Upper lobe of left lung (tissue), 4 donors: ENCODE measurements at regions not wholly inside any gene's neighbourhood (a gene's known extent, or its start where the extent isn't known, plus 50 kb on each side); places are given as distances from the start of the nearest gene placed in this dataset.

ENCODE experiments used
- EP300 ChIP-seq, 4 donors: sonication (generic); formaldehyde crosslinking; IDR thresholded peaks; one replicate each; pipeline ENCODE4 v1.5.1; 2017; ENCODE audit warnings: antibody characterized with exemption in 4 of 4, control low read depth in 2 of 4
- POLR2A ChIP-seq, 4 donors: fragments of 450-650 bp; IDR thresholded peaks; one replicate each; pipeline ENCODE4 v1.5.1; 2016 to 2017; ENCODE audit warnings: antibody characterized with exemption in 4 of 4, mild to moderate bottlenecking in 2 of 4

GRCh38 chr5:86929123-86929766 is 311.5 kb downstream of the COX7C start:
- TF ChIP-seq EP300 (IDR thresholded peaks at IDR 0.05) = no peak
- TF ChIP-seq POLR2A (IDR thresholded peaks at IDR 0.05) = no peak
